Stimulated activated CD4-positive, alpha-beta T cell treated with anti-CD3 and anti-CD28 coated beads, Interleukin-12 subunit alpha, Interleukin-12 subunit beta, amount 100 ng/mL, for 4 hours (primary cell): ENCODE measurements at regions not wholly inside any gene's neighbourhood (a gene's known extent, or its start where the extent isn't known, plus 50 kb on each side); places are given as distances from the start of the nearest gene placed in this dataset.

Experiments used
- DNase-seq: peaks from one replicate; pipeline ENCODE4 v3.0.0-alpha.2; 2020

GRCh38 chr2:180443888-180444287 lies 436.8 kb upstream of the CWC22 start:
- no peak for DNase-seq

GRCh38 chr2:180442860-180443644 lies 436.0 kb upstream of the CWC22 start:
- no peak for DNase-seq

GRCh38 chr2:180419212-180419611 lies 412.1 kb upstream of the CWC22 start:
- no peak for DNase-seq

- no peak for DNase-seq
Measured at GRCh38 chr2:180416627-180417026, 409.5 kb upstream of the CWC22 start.

- no peak for DNase-seq
Measured at GRCh38 chr2:180413336-180413735, 406.2 kb upstream of the CWC22 start.

GRCh38 chr2:180412219-180412618 lies 405.1 kb upstream of the CWC22 start:
- no peak for DNase-seq

GRCh38 chr2:180411661-180412060 lies 404.6 kb upstream of the CWC22 start:
- DNase-seq: no peak

- no peak for DNase-seq
Measured at GRCh38 chr2:180406687-180407086, 399.6 kb upstream of the CWC22 start.

- no peak for DNase-seq
Measured at GRCh38 chr2:180405520-180405919, 398.4 kb upstream of the CWC22 start.

GRCh38 chr2:180394305-180394704 lies 387.2 kb upstream of the CWC22 start:
- DNase-seq: no peak

GRCh38 chr2:180385601-180386201 lies 378.6 kb upstream of the CWC22 start:
- no peak for DNase-seq

GRCh38 chr2:180376066-180376465 lies 369.0 kb upstream of the CWC22 start:
- no peak for DNase-seq

GRCh38 chr2:180374502-180375281 lies 367.6 kb upstream of the CWC22 start:
- DNase-seq: no peak

GRCh38 chr2:180370511-180371205 lies 363.6 kb upstream of the CWC22 start:
- DNase-seq: no peak

- DNase-seq: no peak
Measured at GRCh38 chr2:180368881-180369280, 361.8 kb upstream of the CWC22 start.

- DNase-seq: no peak
Measured at GRCh38 chr2:180367815-180368214, 360.7 kb upstream of the CWC22 start.

GRCh38 chr2:180366481-180366880 lies 359.4 kb upstream of the CWC22 start:
- no peak for DNase-seq

GRCh38 chr2:180364719-180365118 lies 357.6 kb upstream of the CWC22 start:
- no peak for DNase-seq

GRCh38 chr2:180360283-180360618 lies 353.2 kb upstream of the CWC22 start:
- DNase-seq: no peak

- DNase-seq: no peak
Measured at GRCh38 chr2:180359522-180360282, 352.6 kb upstream of the CWC22 start.

GRCh38 chr2:180358458-180358857 lies 351.4 kb upstream of the CWC22 start:
- no peak for DNase-seq

GRCh38 chr2:180356676-180357075 lies 349.6 kb upstream of the CWC22 start:
- no peak for DNase-seq

GRCh38 chr2:180352620-180353019 lies 345.5 kb upstream of the CWC22 start:
- no peak for DNase-seq
